Breast epithelium (tissue), 3 donors: ENCODE measurements at regions not wholly inside any gene's neighbourhood (a gene's known extent, or its start where the extent isn't known, plus 50 kb on each side); places are given as distances from the start of the nearest gene placed in this dataset.

ENCODE experiments used
- POLR2A ChIP-seq: fragments of 450-650 bp; IDR thresholded peaks from one replicate; pipeline ENCODE4 v1.6.1; 2016; ENCODE audit warnings: antibody characterized with exemption, mild to moderate bottlenecking, moderate library complexity
- POLR2AphosphoS5 ChIP-seq, 3 donors: sonication (generic); formaldehyde crosslinking; IDR thresholded peaks; one replicate each; pipeline ENCODE4 v1.6.1; 2017; ENCODE audit warnings: antibody characterized with exemption in 3 of 3
- TF ChIP-seq, protein P1 (sequence below), 3 donors: fragments of 450-650 bp; IDR thresholded peaks; one replicate each; pipeline ENCODE4 v1.5.1; 2016 to 2017; ENCODE audit warnings: antibody characterized with exemption in 3 of 3, mild to moderate bottlenecking in 3 of 3, moderate library complexity in 3 of 3

DNA sequence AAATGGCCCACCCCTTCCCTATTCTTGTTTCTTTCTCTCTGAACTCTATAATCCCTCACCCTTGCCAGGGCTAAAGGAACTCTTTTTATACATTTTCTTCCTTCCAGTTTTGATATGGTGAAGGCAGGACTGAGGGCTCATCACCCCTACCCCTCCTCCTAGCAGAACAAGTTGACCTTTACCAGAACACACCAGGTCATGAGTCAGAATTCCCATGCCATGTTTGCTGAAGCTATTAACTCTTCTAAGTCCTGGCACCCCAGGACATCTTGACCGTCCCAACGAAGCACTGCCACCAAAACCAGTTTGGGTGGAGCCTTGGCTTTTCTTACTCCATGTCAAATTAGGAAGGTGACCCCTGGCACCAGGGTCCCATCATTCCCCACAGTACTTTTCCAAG, 57.5 kb upstream of the DYNLT3 start:
- TF ChIP-seq, protein P1, sequence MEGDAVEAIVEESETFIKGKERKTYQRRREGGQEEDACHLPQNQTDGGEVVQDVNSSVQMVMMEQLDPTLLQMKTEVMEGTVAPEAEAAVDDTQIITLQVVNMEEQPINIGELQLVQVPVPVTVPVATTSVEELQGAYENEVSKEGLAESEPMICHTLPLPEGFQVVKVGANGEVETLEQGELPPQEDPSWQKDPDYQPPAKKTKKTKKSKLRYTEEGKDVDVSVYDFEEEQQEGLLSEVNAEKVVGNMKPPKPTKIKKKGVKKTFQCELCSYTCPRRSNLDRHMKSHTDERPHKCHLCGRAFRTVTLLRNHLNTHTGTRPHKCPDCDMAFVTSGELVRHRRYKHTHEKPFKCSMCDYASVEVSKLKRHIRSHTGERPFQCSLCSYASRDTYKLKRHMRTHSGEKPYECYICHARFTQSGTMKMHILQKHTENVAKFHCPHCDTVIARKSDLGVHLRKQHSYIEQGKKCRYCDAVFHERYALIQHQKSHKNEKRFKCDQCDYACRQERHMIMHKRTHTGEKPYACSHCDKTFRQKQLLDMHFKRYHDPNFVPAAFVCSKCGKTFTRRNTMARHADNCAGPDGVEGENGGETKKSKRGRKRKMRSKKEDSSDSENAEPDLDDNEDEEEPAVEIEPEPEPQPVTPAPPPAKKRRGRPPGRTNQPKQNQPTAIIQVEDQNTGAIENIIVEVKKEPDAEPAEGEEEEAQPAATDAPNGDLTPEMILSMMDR (IDR thresholded peaks at IDR 0.05): no peak
- TF ChIP-seq POLR2A (no peak), POLR2AphosphoS5 (IDR thresholded peaks at IDR 0.05) (no peak)
